Peyer's patch (tissue), 4 donors: ENCODE measurements at regions not wholly inside any gene's neighbourhood (a gene's known extent, or its start where the extent isn't known, plus 50 kb on each side); places are given as distances from the start of the nearest gene placed in this dataset.

Experiments
- CTCF ChIP-seq, 6 experiments: fragments of 450-650 bp in 4 of 6; fragments of 200-600 bp in 2 of 6; sonication (generic) in 1 of 6; IDR thresholded peaks; one replicate each; pipeline ENCODE4 v1.5.1; 2017 to 2019; ENCODE audit warnings: antibody characterized with exemption in 6 of 6, mild to moderate bottlenecking in 3 of 6, moderate library complexity in 1 of 6
- POLR2A ChIP-seq, 2 donors: fragments of 450-650 bp; IDR thresholded peaks; one replicate each; pipeline ENCODE4 v1.5.1; 2017; ENCODE audit warnings: antibody characterized with exemption in 2 of 2, mild to moderate bottlenecking in 2 of 2, moderate library complexity in 2 of 2

DNA sequence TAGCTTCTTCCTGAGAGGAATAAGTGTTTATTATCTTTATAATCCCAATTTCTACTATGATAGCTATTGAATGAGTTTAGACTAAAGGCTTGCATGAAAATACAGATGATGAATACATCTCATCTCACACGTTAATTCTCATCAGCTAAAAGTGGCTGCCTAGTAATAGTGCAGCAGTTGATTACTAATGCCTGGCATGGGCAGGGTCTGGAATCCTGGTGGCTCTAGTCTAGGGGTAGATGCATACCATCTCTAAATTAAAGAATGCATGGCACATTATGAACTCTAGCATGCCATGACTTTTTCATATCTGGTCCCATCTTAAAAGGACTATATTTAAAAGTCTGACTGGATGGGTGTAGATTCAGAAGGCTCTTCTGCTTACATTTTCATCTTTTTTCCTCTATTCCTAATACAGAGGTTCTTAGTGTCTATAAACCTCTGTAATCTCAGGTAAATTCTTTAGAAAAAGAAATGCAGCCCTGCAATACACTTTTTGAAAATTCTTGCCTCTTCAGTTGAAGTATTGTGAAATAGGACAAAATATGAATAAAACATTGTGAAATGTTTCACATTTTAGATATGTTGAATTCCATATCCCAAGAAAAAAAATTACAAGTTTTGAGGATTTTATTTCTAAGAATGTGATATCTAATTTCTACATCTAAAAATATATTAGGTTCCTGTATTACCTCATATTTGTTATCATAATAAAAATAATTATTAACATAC lies 187.6 kb downstream of the C11orf87 start:
- TF ChIP-seq CTCF (IDR thresholded peaks at IDR 0.05) (no peak), POLR2A (IDR thresholded peaks at IDR 0.05) (no peak)
